HG03159 (cell line): ENCODE measurements at regions not wholly inside any gene's neighbourhood (a gene's known extent, or its start where the extent isn't known, plus 50 kb on each side); places are given as distances from the start of the nearest gene placed in this dataset.
"Not testable (repeated sequence)": the region's sequence is repeated elsewhere in the genome, so short reads cannot be mapped to it uniquely, and the experiment has no call there.

Experiments
- ATAC-seq: cut with Tn5 transposase; IDR thresholded peaks from one replicate; pipeline ENCODE4 v1.9.1; 2021; ENCODE audit warnings: mild to moderate bottlenecking, moderate library complexity; ENCODE audit not compliant: unreplicated experiment

- ATAC-seq, result not testable (repeated sequence)
These were observed 160.8 kb upstream of the CCZ1B start for GRCh38 chr7:6986892-6987291.

GRCh38 chr7:6988608-6989007 lies 162.5 kb upstream of the CCZ1B start:
- ATAC-seq, result not testable (repeated sequence)

- ATAC-seq, result not testable (repeated sequence)
These were observed 163.9 kb upstream of the CCZ1B start for GRCh38 chr7:6989968-6990367.

- not testable (repeated sequence) for ATAC-seq
These were observed 164.5 kb upstream of the CCZ1B start for GRCh38 chr7:6990426-6991152.

- not testable (repeated sequence) for ATAC-seq
These were observed 165.1 kb upstream of the CCZ1B start for GRCh38 chr7:6991169-6991611.

GRCh38 chr7:6991686-6992085 lies 165.6 kb upstream of the CCZ1B start:
- ATAC-seq, result not testable (repeated sequence)

GRCh38 chr7:6992133-6992532 lies 166.1 kb upstream of the CCZ1B start:
- ATAC-seq, result not testable (repeated sequence)

GRCh38 chr7:6995026-6995425 lies 169.0 kb upstream of the CCZ1B start:
- ATAC-seq, result not testable (repeated sequence)

- ATAC-seq, result not testable (repeated sequence)
These were observed 169.6 kb upstream of the CCZ1B start for GRCh38 chr7:6995493-6996289.

GRCh38 chr7:6999067-6999666 lies 173.1 kb upstream of the CCZ1B start:
- not testable (repeated sequence) for ATAC-seq

GRCh38 chr7:7002418-7003062 lies 176.5 kb upstream of the CCZ1B start:
- no peak for ATAC-seq

- ATAC-seq, result no peak
These were observed 177.0 kb upstream of the C1GALT1 start for GRCh38 chr7:7005303-7005702.

GRCh38 chr7:7005949-7006348 lies 176.4 kb upstream of the C1GALT1 start:
- not testable (repeated sequence) for ATAC-seq

GRCh38 chr7:7011241-7011640 lies 171.1 kb upstream of the C1GALT1 start:
- ATAC-seq, result not testable (repeated sequence)

- ATAC-seq, result not testable (repeated sequence)
These were observed 170.6 kb upstream of the C1GALT1 start for GRCh38 chr7:7011751-7012150.

GRCh38 chr7:7014827-7015595 lies 167.3 kb upstream of the C1GALT1 start:
- ATAC-seq, result no peak

- no peak for ATAC-seq
These were observed 164.6 kb upstream of the C1GALT1 start for GRCh38 chr7:7017707-7018280.

- no peak for ATAC-seq
These were observed 164.1 kb upstream of the C1GALT1 start for GRCh38 chr7:7018290-7018689.

- ATAC-seq, result no peak
These were observed 150.1 kb upstream of the C1GALT1 start for GRCh38 chr7:7032221-7032620.

GRCh38 chr7:7035851-7036250 lies 146.5 kb upstream of the C1GALT1 start:
- no peak for ATAC-seq
